H9 (cell line): ENCODE measurements at regions not wholly inside any gene's neighbourhood (a gene's known extent, or its start where the extent isn't known, plus 50 kb on each side); places are given as distances from the start of the nearest gene placed in this dataset.

Experiments
- DNase-seq: peaks from one replicate; pipeline ENCODE4 v3.0.0-alpha.2; 2017
- H2AFZ ChIP-seq: one replicate; pipeline ENCODE4 v1.6.1; 2013; ENCODE audit warnings: mild to moderate bottlenecking, low read length, control low read depth, moderate library complexity
- H2AK5ac ChIP-seq: 2 replicates; pipeline ENCODE4 v1.6.1; 2013; ENCODE audit warnings: low read length, control low read depth, mixed read lengths; ENCODE audit not compliant: insufficient read length
- H2BK120ac ChIP-seq: one replicate; pipeline ENCODE4 v1.6.1; 2013; ENCODE audit warnings: low read depth, mild to moderate bottlenecking, low read length, control low read depth, inconsistent platforms; ENCODE audit not compliant: poor library complexity, severe bottlenecking
- H2BK12ac ChIP-seq: 2 replicates; pipeline ENCODE4 v1.6.1; 2013; ENCODE audit warnings: low read length, control low read depth, mixed read lengths, low read depth; ENCODE audit not compliant: insufficient read length
- H2BK15ac ChIP-seq: 2 replicates; pipeline ENCODE4 v1.6.1; 2013; ENCODE audit warnings: low read depth, low read length, control low read depth
- H2BK20ac ChIP-seq: one replicate; pipeline ENCODE4 v1.6.1; 2013; ENCODE audit warnings: low read depth, mild to moderate bottlenecking, low read length, control low read depth, inconsistent platforms; ENCODE audit not compliant: poor library complexity, severe bottlenecking
- H2BK5ac ChIP-seq: 2 replicates; pipeline ENCODE4 v1.6.1; 2013; ENCODE audit warnings: low read length, control low read depth, mixed read lengths; ENCODE audit not compliant: insufficient read length
- H3K14ac ChIP-seq: 2 replicates; pipeline ENCODE4 v1.6.1; 2013; ENCODE audit warnings: low read length, control low read depth; ENCODE audit not compliant: insufficient read depth
- H3K18ac ChIP-seq: 2 replicates; pipeline ENCODE4 v1.6.1; 2013; ENCODE audit warnings: low read depth, mild to moderate bottlenecking, mixed read lengths, low read length, control low read depth; ENCODE audit not compliant: insufficient read length
- H3K23ac ChIP-seq: 2 replicates; pipeline ENCODE4 v1.6.1; 2013; ENCODE audit warnings: low read length, control low read depth, mixed read lengths, low read depth; ENCODE audit not compliant: insufficient read length
- H3K23me2 ChIP-seq: 2 replicates; pipeline ENCODE4 v1.6.1; 2013; ENCODE audit warnings: low read depth, mild to moderate bottlenecking, mixed read lengths, low read length, control low read depth; ENCODE audit not compliant: insufficient read length, poor library complexity, severe bottlenecking
- H3K27ac ChIP-seq: 2 replicates; pipeline ENCODE4 v1.5.1; 2013; ENCODE audit warnings: low read length, control low read depth, mixed read lengths, low read depth; ENCODE audit not compliant: insufficient read length
- H3K27me3 ChIP-seq: 2 replicates; pipeline ENCODE4 v1.6.1; 2013; ENCODE audit warnings: low read length, control low read depth, inconsistent platforms; ENCODE audit not compliant: insufficient read depth
- H3K4ac ChIP-seq: 2 replicates; pipeline ENCODE4 v1.6.1; 2013; ENCODE audit warnings: low read depth, mild to moderate bottlenecking, control low read depth, inconsistent platforms, low read length, moderate library complexity
- H3K4me1 ChIP-seq: 2 replicates; pipeline ENCODE4 v1.6.1; 2013; ENCODE audit warnings: low read length, control low read depth, inconsistent platforms; ENCODE audit not compliant: insufficient read depth
- H3K4me2 ChIP-seq: 2 replicates; pipeline ENCODE4 v1.6.1; 2013; ENCODE audit warnings: low read length, control low read depth, mixed read lengths; ENCODE audit not compliant: insufficient read length, insufficient read depth
- H3K56ac ChIP-seq: 2 replicates; pipeline ENCODE4 v1.6.1; 2013; ENCODE audit warnings: low read depth, mild to moderate bottlenecking, mixed read lengths, low read length, control low read depth; ENCODE audit not compliant: insufficient read length
- H3K79me1 ChIP-seq: 2 replicates; pipeline ENCODE4 v1.6.1; 2013; ENCODE audit warnings: low read depth, mild to moderate bottlenecking, moderate library complexity, low read length, control low read depth, inconsistent platforms; ENCODE audit not compliant: insufficient read depth, poor library complexity, severe bottlenecking
- H3K79me2 ChIP-seq: 2 replicates; pipeline ENCODE4 v1.6.1; 2013; ENCODE audit warnings: low read length, control low read depth, inconsistent platforms; ENCODE audit not compliant: insufficient read depth
- H3K9ac ChIP-seq: 2 replicates; pipeline ENCODE4 v1.6.1; 2013; ENCODE audit warnings: low read length, control low read depth, mixed read lengths; ENCODE audit not compliant: insufficient read length; ENCODE audit errors: extremely low read depth
- H3K9me3 ChIP-seq: one replicate; pipeline ENCODE4 v1.6.1; 2013; ENCODE audit warnings: low read depth, low read length, inconsistent platforms; ENCODE audit not compliant: control insufficient read depth
- H3T11ph ChIP-seq: one replicate; pipeline ENCODE4 v1.6.1; 2013; ENCODE audit warnings: mild to moderate bottlenecking, low read length, control low read depth, inconsistent platforms
- H4K20me1 ChIP-seq: one replicate; pipeline ENCODE4 v1.6.1; 2013; ENCODE audit not compliant: control insufficient read depth, insufficient read length, insufficient read depth
- H4K5ac ChIP-seq: 2 replicates; pipeline ENCODE4 v1.6.1; 2013; ENCODE audit warnings: low read depth, mild to moderate bottlenecking, mixed read lengths, low read length, control low read depth; ENCODE audit not compliant: insufficient read length
- H4K8ac ChIP-seq: replicated peaks from 2 replicates; pipeline ENCODE4 v1.6.1; 2013; ENCODE audit warnings: low read length, control low read depth, mixed read lengths, low read depth; ENCODE audit not compliant: insufficient read length
- H4K91ac ChIP-seq: 2 replicates; pipeline ENCODE4 v1.6.1; 2013; ENCODE audit warnings: low read depth, mild to moderate bottlenecking, moderate library complexity, mixed read lengths, low read length, control low read depth; ENCODE audit not compliant: insufficient read length
- H3K27ac Mint-ChIP-seq, 3 experiments: 2 replicates in 2 of 3; 3 replicates in 1 of 3; pipeline ENCODE4 v1.8.0; 2020 to 2021; ENCODE audit warnings: mixed read lengths in 3 of 3, mild to moderate bottlenecking in 1 of 3, moderate library complexity in 1 of 3
- H3K27me3 Mint-ChIP-seq: 2 replicates; pipeline ENCODE4 v1.8.0; 2021; ENCODE audit warnings: low read depth, mild to moderate bottlenecking, moderate library complexity, mixed read lengths
- H3K36me3 Mint-ChIP-seq, 3 experiments: 2 replicates in 2 of 3; 3 replicates in 1 of 3; pipeline ENCODE4 v1.8.0; 2020 to 2021; ENCODE audit warnings: low read depth in 3 of 3, mixed read lengths in 3 of 3; ENCODE audit not compliant: insufficient read depth in 1 of 3
- H3K4me1 Mint-ChIP-seq, 2 experiments: 2 replicates each; pipeline ENCODE4 v1.8.0; 2020; ENCODE audit warnings: mixed read lengths in 2 of 2
- H3K4me3 Mint-ChIP-seq, 2 experiments: 2 replicates in 1 of 2; 3 replicates in 1 of 2; pipeline ENCODE4 v1.8.0; 2020 to 2021; ENCODE audit warnings: mild to moderate bottlenecking in 2 of 2, mixed read lengths in 2 of 2, moderate library complexity in 1 of 2
- H3K9me3 Mint-ChIP-seq, 2 experiments: 2 replicates in 1 of 2; 3 replicates in 1 of 2; pipeline ENCODE4 v1.8.0; 2020; ENCODE audit warnings: mild to moderate bottlenecking in 2 of 2, mixed read lengths in 2 of 2, moderate library complexity in 1 of 2
- CTCF ChIP-seq: fragments of 200-600 bp; sonication (generic); conservative IDR thresholded peaks from 3 replicates; pipeline ENCODE4 v1.8.0; 2021; ENCODE audit warnings: antibody characterized with exemption, mild to moderate bottlenecking
- WGBS: extraction: QIAGEN DNeasy Blood & Tissue Kit; methylation state at CpG from one replicate; pipeline ENCODE4 v1.1.7; 2013; ENCODE audit warnings: missing lambda C conversion rate, low lambda C conversion rate, mixed read lengths; ENCODE audit not compliant: insufficient read length; ENCODE audit errors: extremely low coverage; 5-methylcytosine and 5-hydroxymethylcytosine counted together

- H2BK120ac ChIP-seq, result no peak overlapping the region
- H3K4me2 ChIP-seq, result no peak overlapping the region
- H2BK5ac ChIP-seq, result no peak overlapping the region
- no peak overlapping the region for H3K9ac ChIP-seq
- Mint-ChIP-seq H3K4me3 (no peak overlapping the region), H3K27ac (no peak overlapping the region), H3K27me3 (no peaks in the 10 kb centered on the region), H3K9me3 (peaks cover 0 to 3% of the 10 kb centered on the region in 2 experiments; a peak in 2 of 5 replicates), H3K36me3 (peaks cover 0 to 5% (median 4%) of the 10 kb centered on the region in 3 experiments; a peak in 3 of 7 replicates), H3K4me1 (peaks cover 3 to 8% of the 10 kb centered on the region in 2 experiments)
- H3K23ac ChIP-seq, result no peak overlapping the region
- H3K14ac ChIP-seq, result no peak overlapping the region
- WGBS, result no CpG with 5 or more reads among the region's 1 CpG
- no peaks in the 10 kb centered on the region for H3K4me1 ChIP-seq
- H2AFZ ChIP-seq, result no peak overlapping the region
- H3T11ph ChIP-seq, result no peak overlapping the region
- H2BK20ac ChIP-seq, result no peak overlapping the region
- no peak overlapping the region for H2AK5ac ChIP-seq
- H3K18ac ChIP-seq, result no peak overlapping the region
- no peaks in the 10 kb centered on the region for H3K23me2 ChIP-seq
- H4K8ac ChIP-seq, result no peak overlapping the region
- no peaks in the 10 kb centered on the region for H3K79me1 ChIP-seq
- no peaks in the 10 kb centered on the region for H3K27me3 ChIP-seq
- no peak overlapping the region for H2BK15ac ChIP-seq
- no peak overlapping the region for H2BK12ac ChIP-seq
- H3K4ac ChIP-seq, result no peak overlapping the region
- H4K5ac ChIP-seq, result no peak overlapping the region
- H3K27ac ChIP-seq, result no peak overlapping the region
- no peak for TF ChIP-seq CTCF
- H4K91ac ChIP-seq, result no peak overlapping the region
- no peak overlapping the region for H3K56ac ChIP-seq
- no peak for DNase-seq
- no peaks in the 10 kb centered on the region for H3K79me2 ChIP-seq
- no peaks in the 10 kb centered on the region for H4K20me1 ChIP-seq
- no peaks in the 10 kb centered on the region for H3K9me3 ChIP-seq
Measured at GRCh38 chr4:123737156-123737555, 340.6 kb downstream of the SPRY1 start.
